ENCODE measurements at regions not wholly inside any gene's neighbourhood (a gene's known extent, or its start where the extent isn't known, plus 50 kb on each side); places are given as distances from the start of the nearest gene placed in this dataset.

- no peaks in the 10 kb centered on the region for H3K36me3 ChIP-seq (ENCODE audit: control insufficient read depth in 2 of 2, insufficient read depth in 2 of 2, low read length in 2 of 2)
- no peak overlapping the region for H3K27ac ChIP-seq (ENCODE audit: low read depth in 2 of 2, low read length in 2 of 2)
- no peak overlapping the region for H3K4me3 ChIP-seq (ENCODE audit: low read length in 2 of 2)
- H3K9me3 ChIP-seq (ENCODE audit: control insufficient read depth in 2 of 2, low read length in 2 of 2): no peaks in the 10 kb centered on the region
- peaks cover 33 to 46% of the 10 kb centered on the region in 2 donors for H3K4me1 ChIP-seq (ENCODE audit: control insufficient read depth in 2 of 2, insufficient read depth in 2 of 2, low read length in 2 of 2)
- no peak overlapping the region for H3K9ac ChIP-seq (ENCODE audit: low read depth in 1 of 2, low read length in 2 of 2)
- peaks cover 3 to 4% of the 10 kb centered on the region in 2 donors for H3K27me3 ChIP-seq (ENCODE audit: control insufficient read depth in 2 of 2, insufficient read depth in 2 of 2, low read length in 2 of 2)
Observed at GRCh38 chr1:201652181-201652580, 113.3 kb downstream of the NAV1 start.

- no peak overlapping the region for H3K27ac ChIP-seq (ENCODE audit: low read depth in 2 of 2, low read length in 2 of 2)
- H3K4me3 ChIP-seq (ENCODE audit: low read length in 2 of 2): no peak overlapping the region
- H3K4me1 ChIP-seq (ENCODE audit: control insufficient read depth in 2 of 2, insufficient read depth in 2 of 2, low read length in 2 of 2): peaks cover 36 to 40% of the 10 kb centered on the region in 2 donors
- peaks cover 3 to 4% of the 10 kb centered on the region in 2 donors for H3K27me3 ChIP-seq (ENCODE audit: control insufficient read depth in 2 of 2, insufficient read depth in 2 of 2, low read length in 2 of 2)
- H3K9me3 ChIP-seq (ENCODE audit: control insufficient read depth in 2 of 2, low read length in 2 of 2): no peaks in the 10 kb centered on the region
- H3K36me3 ChIP-seq (ENCODE audit: control insufficient read depth in 2 of 2, insufficient read depth in 2 of 2, low read length in 2 of 2): no peaks in the 10 kb centered on the region
- no peak overlapping the region for H3K9ac ChIP-seq (ENCODE audit: low read depth in 1 of 2, low read length in 2 of 2)
Observed at GRCh38 chr1:201653233-201653632, 114.3 kb downstream of the NAV1 start.

GRCh38 chr1:201653883-201654282 lies 115.0 kb downstream of the NAV1 start:
- Histone ChIP-seq H3K4me3 (ENCODE audit: low read length in 2 of 2) (no peak overlapping the region), H3K9me3 (ENCODE audit: control insufficient read depth in 2 of 2, low read length in 2 of 2) (no peaks in the 10 kb centered on the region), H3K27ac (ENCODE audit: low read depth in 2 of 2, low read length in 2 of 2) (no peak overlapping the region), H3K9ac (ENCODE audit: low read depth in 1 of 2, low read length in 2 of 2) (no peak overlapping the region), H3K27me3 (ENCODE audit: control insufficient read depth in 2 of 2, insufficient read depth in 2 of 2, low read length in 2 of 2) (peaks cover 3 to 4% of the 10 kb centered on the region in 2 donors), H3K36me3 (ENCODE audit: control insufficient read depth in 2 of 2, insufficient read depth in 2 of 2, low read length in 2 of 2) (no peaks in the 10 kb centered on the region), H3K4me1 (ENCODE audit: control insufficient read depth in 2 of 2, insufficient read depth in 2 of 2, low read length in 2 of 2) (peaks cover 32 to 37% of the 10 kb centered on the region in 2 donors)

GRCh38 chr1:201655243-201655642 lies 116.3 kb downstream of the NAV1 start:
- no peak overlapping the region for H3K9ac ChIP-seq (ENCODE audit: low read depth in 1 of 2, low read length in 2 of 2)
- no peaks in the 10 kb centered on the region for H3K9me3 ChIP-seq (ENCODE audit: control insufficient read depth in 2 of 2, low read length in 2 of 2)
- peak overlapping the region; percentile 56 to 78 for H3K27ac ChIP-seq (ENCODE audit: low read depth in 2 of 2, low read length in 2 of 2)
- H3K36me3 ChIP-seq (ENCODE audit: control insufficient read depth in 2 of 2, insufficient read depth in 2 of 2, low read length in 2 of 2): no peaks in the 10 kb centered on the region
- no peak overlapping the region for H3K4me3 ChIP-seq (ENCODE audit: low read length in 2 of 2)
- no peaks in the 10 kb centered on the region for H3K27me3 ChIP-seq (ENCODE audit: control insufficient read depth in 2 of 2, insufficient read depth in 2 of 2, low read length in 2 of 2)
- H3K4me1 ChIP-seq (ENCODE audit: control insufficient read depth in 2 of 2, insufficient read depth in 2 of 2, low read length in 2 of 2): peaks cover 25 to 28% of the 10 kb centered on the region in 2 donors

- Histone ChIP-seq H3K9ac (ENCODE audit: low read depth in 1 of 2, low read length in 2 of 2) (peak overlapping the region in 1 of 2 donors; percentile 20), H3K4me3 (ENCODE audit: low read length in 2 of 2) (no peak overlapping the region), H3K27me3 (ENCODE audit: control insufficient read depth in 2 of 2, insufficient read depth in 2 of 2, low read length in 2 of 2) (no peaks in the 10 kb centered on the region), H3K9me3 (ENCODE audit: control insufficient read depth in 2 of 2, low read length in 2 of 2) (no peaks in the 10 kb centered on the region), H3K36me3 (ENCODE audit: control insufficient read depth in 2 of 2, insufficient read depth in 2 of 2, low read length in 2 of 2) (no peaks in the 10 kb centered on the region), H3K4me1 (ENCODE audit: control insufficient read depth in 2 of 2, insufficient read depth in 2 of 2, low read length in 2 of 2) (peaks cover 20 to 23% of the 10 kb centered on the region in 2 donors), H3K27ac (ENCODE audit: low read depth in 2 of 2, low read length in 2 of 2) (peak overlapping the region; percentile 56 to 78)
Observed at GRCh38 chr1:201655910-201656309, 117.0 kb downstream of the NAV1 start.

GRCh38 chr1:201656311-201657032 lies 117.5 kb downstream of the NAV1 start:
- Histone ChIP-seq H3K9ac (ENCODE audit: low read depth in 1 of 2, low read length in 2 of 2) (peak overlapping the region in 1 of 2 donors; percentile 24), H3K4me1 (ENCODE audit: control insufficient read depth in 2 of 2, insufficient read depth in 2 of 2, low read length in 2 of 2) (peaks cover 19% of the 10 kb centered on the region in 2 donors), H3K4me3 (ENCODE audit: low read length in 2 of 2) (peak overlapping the region in 1 of 2 donors; percentile 12), H3K9me3 (ENCODE audit: control insufficient read depth in 2 of 2, low read length in 2 of 2) (no peaks in the 10 kb centered on the region), H3K27me3 (ENCODE audit: control insufficient read depth in 2 of 2, insufficient read depth in 2 of 2, low read length in 2 of 2) (no peaks in the 10 kb centered on the region), H3K36me3 (ENCODE audit: control insufficient read depth in 2 of 2, insufficient read depth in 2 of 2, low read length in 2 of 2) (no peaks in the 10 kb centered on the region), H3K27ac (ENCODE audit: low read depth in 2 of 2, low read length in 2 of 2) (peak overlapping the region; percentile 60 to 78)

GRCh38 chr1:201659572-201659971 lies 120.6 kb downstream of the NAV1 start:
- Histone ChIP-seq H3K27me3 (ENCODE audit: control insufficient read depth in 2 of 2, insufficient read depth in 2 of 2, low read length in 2 of 2) (no peaks in the 10 kb centered on the region), H3K9ac (ENCODE audit: low read depth in 1 of 2, low read length in 2 of 2) (no peak overlapping the region), H3K27ac (ENCODE audit: low read depth in 2 of 2, low read length in 2 of 2) (no peak overlapping the region), H3K9me3 (ENCODE audit: control insufficient read depth in 2 of 2, low read length in 2 of 2) (no peaks in the 10 kb centered on the region), H3K4me1 (ENCODE audit: control insufficient read depth in 2 of 2, insufficient read depth in 2 of 2, low read length in 2 of 2) (peaks cover 19% of the 10 kb centered on the region in 2 donors), H3K36me3 (ENCODE audit: control insufficient read depth in 2 of 2, insufficient read depth in 2 of 2, low read length in 2 of 2) (no peaks in the 10 kb centered on the region), H3K4me3 (ENCODE audit: low read length in 2 of 2) (no peak overlapping the region)

- Histone ChIP-seq H3K4me3 (ENCODE audit: low read length in 2 of 2) (no peak overlapping the region), H3K27ac (ENCODE audit: low read depth in 2 of 2, low read length in 2 of 2) (no peak overlapping the region), H3K27me3 (ENCODE audit: control insufficient read depth in 2 of 2, insufficient read depth in 2 of 2, low read length in 2 of 2) (no peaks in the 10 kb centered on the region), H3K9me3 (ENCODE audit: control insufficient read depth in 2 of 2, low read length in 2 of 2) (no peaks in the 10 kb centered on the region), H3K9ac (ENCODE audit: low read depth in 1 of 2, low read length in 2 of 2) (no peak overlapping the region), H3K4me1 (ENCODE audit: control insufficient read depth in 2 of 2, insufficient read depth in 2 of 2, low read length in 2 of 2) (peaks cover 9% of the 10 kb centered on the region in 2 donors), H3K36me3 (ENCODE audit: control insufficient read depth in 2 of 2, insufficient read depth in 2 of 2, low read length in 2 of 2) (no peaks in the 10 kb centered on the region)
Observed at GRCh38 chr1:201660931-201661822, 122.2 kb downstream of the NAV1 start.

GRCh38 chr1:201661823-201662359 lies 123.0 kb downstream of the NAV1 start:
- H3K9me3 ChIP-seq (ENCODE audit: control insufficient read depth in 2 of 2, low read length in 2 of 2): no peaks in the 10 kb centered on the region
- no peak overlapping the region for H3K4me3 ChIP-seq (ENCODE audit: low read length in 2 of 2)
- H3K36me3 ChIP-seq (ENCODE audit: control insufficient read depth in 2 of 2, insufficient read depth in 2 of 2, low read length in 2 of 2): no peaks in the 10 kb centered on the region
- H3K27me3 ChIP-seq (ENCODE audit: control insufficient read depth in 2 of 2, insufficient read depth in 2 of 2, low read length in 2 of 2): no peaks in the 10 kb centered on the region
- H3K9ac ChIP-seq (ENCODE audit: low read depth in 1 of 2, low read length in 2 of 2): no peak overlapping the region
- H3K4me1 ChIP-seq (ENCODE audit: control insufficient read depth in 2 of 2, insufficient read depth in 2 of 2, low read length in 2 of 2): peaks cover 2 to 5% of the 10 kb centered on the region in 2 donors
- H3K27ac ChIP-seq (ENCODE audit: low read depth in 2 of 2, low read length in 2 of 2): no peak overlapping the region

GRCh38 chr1:201662646-201663045 lies 123.7 kb downstream of the NAV1 start:
- Histone ChIP-seq H3K4me1 (ENCODE audit: control insufficient read depth in 2 of 2, insufficient read depth in 2 of 2, low read length in 2 of 2) (no peaks in the 10 kb centered on the region), H3K9me3 (ENCODE audit: control insufficient read depth in 2 of 2, low read length in 2 of 2) (no peaks in the 10 kb centered on the region), H3K27me3 (ENCODE audit: control insufficient read depth in 2 of 2, insufficient read depth in 2 of 2, low read length in 2 of 2) (no peaks in the 10 kb centered on the region), H3K4me3 (ENCODE audit: low read length in 2 of 2) (no peak overlapping the region), H3K36me3 (ENCODE audit: control insufficient read depth in 2 of 2, insufficient read depth in 2 of 2, low read length in 2 of 2) (no peaks in the 10 kb centered on the region), H3K27ac (ENCODE audit: low read depth in 2 of 2, low read length in 2 of 2) (no peak overlapping the region), H3K9ac (ENCODE audit: low read depth in 1 of 2, low read length in 2 of 2) (no peak overlapping the region)

Data from mucosa of rectum (tissue), 2 donors.